Panc1 (cell line): ENCODE measurements at regions not wholly inside any gene's neighbourhood (a gene's known extent, or its start where the extent isn't known, plus 50 kb on each side); places are given as distances from the start of the nearest gene placed in this dataset.

Experiments used
- CTCF ChIP-seq: fragments of 450-650 bp; IDR thresholded peaks from 2 replicates; pipeline ENCODE4 v1.5.1; 2017; ENCODE audit warnings: mild to moderate bottlenecking
- POLR2AphosphoS5 ChIP-seq: IDR thresholded peaks from 2 replicates; pipeline ENCODE4 v1.6.1; 2012; ENCODE audit warnings: mild to moderate bottlenecking, low read depth, low read length, moderate library complexity
- REST ChIP-seq, 2 experiments: IDR thresholded peaks; 2 replicates each; pipeline ENCODE4 v1.6.1; 2011 to 2012; ENCODE audit warnings: low read depth in 2 of 2, control low read depth in 1 of 2, low read length in 1 of 2, mild to moderate bottlenecking in 1 of 2, moderate library complexity in 1 of 2; ENCODE audit not compliant: insufficient read depth in 1 of 2
- SIN3A ChIP-seq: IDR thresholded peaks from 2 replicates; pipeline ENCODE4 v1.6.1; 2012; ENCODE audit warnings: low read depth, mild to moderate bottlenecking, low read length, moderate library complexity, borderline replicate concordance; ENCODE audit not compliant: insufficient read depth
- TCF7L2 ChIP-seq: IDR thresholded peaks from 2 replicates; pipeline ENCODE4 v1.6.1; 2011; ENCODE audit warnings: mild to moderate bottlenecking, low read depth, low read length, inconsistent platforms

GRCh38 chr4:125773502-125773901 lies 458.7 kb downstream of the FAT4 start:
- no peak for TF ChIP-seq CTCF
- TF ChIP-seq POLR2AphosphoS5 = no peak
- TF ChIP-seq SIN3A = no peak
- TF ChIP-seq REST (IDR thresholded peaks at IDR 0.05; ENCODE audit: insufficient read depth in 1 of 2, low read depth in 2 of 2, low read length in 1 of 2) = no peak
- TF ChIP-seq TCF7L2 = no peak
